HepG2 (cell line): ENCODE measurements at regions not wholly inside any gene's neighbourhood (a gene's known extent, or its start where the extent isn't known, plus 50 kb on each side); places are given as distances from the start of the nearest gene placed in this dataset.

Experiments used
- ATF6 ChIP-seq: sonication (generic); formaldehyde crosslinking; conservative IDR thresholded peaks from 2 replicates; pipeline ENCODE4 v1.4.0; 2020; ENCODE audit warnings: missing genetic modification reagents
- ATRX ChIP-seq: sonication (generic); formaldehyde crosslinking; IDR thresholded peaks from 2 replicates; pipeline ENCODE4 v1.4.0; 2020; ENCODE audit warnings: missing genetic modification reagents, borderline replicate concordance
- CBFB ChIP-seq: sonication (generic); formaldehyde crosslinking; IDR thresholded peaks from 2 replicates; pipeline ENCODE4 v1.4.0; 2020; ENCODE audit warnings: missing genetic modification reagents
- CTCF ChIP-seq: sonication (generic); formaldehyde crosslinking; IDR thresholded peaks from 2 replicates; pipeline ENCODE4 v1.5.0; 2020; ENCODE audit warnings: mild to moderate bottlenecking, missing genetic modification reagents, moderate library complexity
- EP300 ChIP-seq, 3 experiments: sonication (generic) in 1 of 3; formaldehyde crosslinking in 1 of 3; IDR thresholded peaks; 2 replicates each; pipeline versions ENCODE4 v1.5.1 to v1.6.1; 2011 to 2020; ENCODE audit warnings: low read depth in 2 of 3, low read length in 2 of 3, borderline replicate concordance in 1 of 3, improper control_type of control experiment in 1 of 3, mild to moderate bottlenecking in 1 of 3, missing genetic modification reagents in 1 of 3, moderate library complexity in 1 of 3
- IKZF4 ChIP-seq: sonication (generic); formaldehyde crosslinking; IDR thresholded peaks from 2 replicates; pipeline ENCODE4 v1.5.1; 2020; ENCODE audit warnings: borderline replicate concordance, mild to moderate bottlenecking, low read depth, missing genetic modification reagents; ENCODE audit errors: not compliant biosample characterization
- MXD4 ChIP-seq: IDR thresholded peaks from 2 replicates; pipeline ENCODE4 v1.6.1; 2016; ENCODE audit warnings: mild to moderate bottlenecking, missing biosample characterization, missing genetic modification reagents
- NCOA1 ChIP-seq: sonication (generic); formaldehyde crosslinking; IDR thresholded peaks from 2 replicates; pipeline ENCODE4 v1.9.0; 2021; ENCODE audit warnings: missing genetic modification reagents
- PAF1 ChIP-seq: IDR thresholded peaks from 2 replicates; pipeline ENCODE4 v1.6.1; 2016; ENCODE audit warnings: missing genetic modification reagents, missing compliant biosample characterization
- PHF21A ChIP-seq: sonication (generic); formaldehyde crosslinking; IDR thresholded peaks from 2 replicates; pipeline ENCODE4 v1.5.0; 2020; ENCODE audit warnings: mild to moderate bottlenecking, missing genetic modification reagents
- POGZ ChIP-seq: sonication (generic); formaldehyde crosslinking; IDR thresholded peaks from 2 replicates; pipeline ENCODE4 v1.4.0; 2020; ENCODE audit warnings: mild to moderate bottlenecking, missing genetic modification reagents
- SIX1 ChIP-seq: sonication (generic); formaldehyde crosslinking; IDR thresholded peaks from 2 replicates; pipeline ENCODE4 v1.4.0; 2020; ENCODE audit warnings: missing genetic modification reagents, borderline replicate concordance
- SOX13 ChIP-seq, 3 experiments: fragments of 450-650 bp in 1 of 3; sonication (generic) in 1 of 3; formaldehyde crosslinking in 1 of 3; IDR thresholded peaks in 2 of 3; conservative IDR thresholded peaks in 1 of 3; 2 replicates each; pipeline versions ENCODE4 v1.5.0 to v1.6.1; 2016 to 2020; ENCODE audit warnings: antibody characterized with exemption in 1 of 3, mild to moderate bottlenecking in 1 of 3, missing compliant biosample characterization in 1 of 3, missing genetic modification reagents in 1 of 3, moderate library complexity in 1 of 3
- SP5 ChIP-seq: IDR thresholded peaks from 2 replicates; pipeline ENCODE4 v1.6.1; 2016; ENCODE audit warnings: low read depth, borderline replicate concordance
- SPEN ChIP-seq: sonication (generic); formaldehyde crosslinking; IDR thresholded peaks from 2 replicates; pipeline ENCODE4 v1.5.1; 2020; ENCODE audit warnings: low read depth, mild to moderate bottlenecking, missing genetic modification reagents
- SRF ChIP-seq: IDR thresholded peaks from 2 replicates; pipeline ENCODE4 v1.6.1; 2011; ENCODE audit warnings: mild to moderate bottlenecking, low read depth, low read length, moderate library complexity
- TEAD2 ChIP-seq: sonication (generic); formaldehyde crosslinking; IDR thresholded peaks from 2 replicates; pipeline ENCODE4 v1.9.0; 2021; ENCODE audit warnings: missing genetic modification reagents
- THAP11 ChIP-seq: IDR thresholded peaks from 2 replicates; pipeline ENCODE4 v1.6.1; 2016; ENCODE audit warnings: missing biosample characterization, missing genetic modification reagents
- ZBTB38 ChIP-seq: sonication (generic); formaldehyde crosslinking; IDR thresholded peaks from 2 replicates; pipeline ENCODE4 v1.5.1; 2020; ENCODE audit warnings: mild to moderate bottlenecking, missing genetic modification reagents
- ZMAT5 ChIP-seq: sonication (generic); formaldehyde crosslinking; IDR thresholded peaks from 2 replicates; pipeline ENCODE4 v1.5.0; 2020; ENCODE audit warnings: mild to moderate bottlenecking, low read depth, missing genetic modification reagents, borderline replicate concordance
- ZNF24 ChIP-seq: fragments of 450-650 bp; IDR thresholded peaks from 2 replicates; pipeline ENCODE4 v1.6.1; 2017; ENCODE audit warnings: antibody characterized with exemption, mild to moderate bottlenecking
- ZNF33A ChIP-seq: sonication (generic); formaldehyde crosslinking; IDR thresholded peaks from 2 replicates; pipeline ENCODE4 v1.5.1; 2020; ENCODE audit warnings: missing genetic modification reagents, mild to moderate bottlenecking, moderate library complexity, borderline replicate concordance
- ZNF33B ChIP-seq: sonication (generic); formaldehyde crosslinking; IDR thresholded peaks from 2 replicates; pipeline ENCODE4 v1.5.1; 2020; ENCODE audit warnings: mild to moderate bottlenecking, missing genetic modification reagents
- ZNF34 ChIP-seq: sonication (generic); formaldehyde crosslinking; IDR thresholded peaks from 2 replicates; pipeline ENCODE4 v1.4.0; 2020; ENCODE audit warnings: mild to moderate bottlenecking, missing genetic modification reagents, borderline replicate concordance
- ZNF510 ChIP-seq: sonication (generic); formaldehyde crosslinking; IDR thresholded peaks from 2 replicates; pipeline ENCODE4 v1.4.0; 2020; ENCODE audit warnings: low read depth, mild to moderate bottlenecking, missing genetic modification reagents
- ZNF777 ChIP-seq: sonication (generic); formaldehyde crosslinking; IDR thresholded peaks from 2 replicates; pipeline ENCODE4 v1.4.0; 2020; ENCODE audit warnings: missing genetic modification reagents
- ZNF883 ChIP-seq: sonication (generic); formaldehyde crosslinking; IDR thresholded peaks from 2 replicates; pipeline ENCODE4 v1.5.1; 2020; ENCODE audit warnings: mild to moderate bottlenecking, missing genetic modification reagents; ENCODE audit errors: not compliant biosample characterization

- no peak for TF ChIP-seq CTCF
- TF ChIP-seq ZNF510, result no peak
- 0 out of 2 replicates have a peak, but pooled peaks have one; percentile 20 for TF ChIP-seq SIX1 (CRISPR knock-in tag)
- no peak for TF ChIP-seq SRF
- no peak for TF ChIP-seq CBFB
- TF ChIP-seq EP300 (IDR thresholded peaks at IDR 0.05; ENCODE audit: low read depth in 2 of 2, low read length in 2 of 2), result no peak; a peak in 1 of 4 replicates
- no peak for TF ChIP-seq EP300 (CRISPR knock-in tag; IDR thresholded peaks at IDR 0.05; ENCODE audit: borderline replicate concordance)
- no peak for TF ChIP-seq PAF1 (CRISPR knock-in tag)
- TF ChIP-seq ATF6, result no peak
- TF ChIP-seq ATRX, result no peak
- TF ChIP-seq TEAD2 (CRISPR knock-in tag), result no peak
- no peak for TF ChIP-seq ZNF24
- TF ChIP-seq IKZF4 (CRISPR knock-in tag), result no peak
- no peak for TF ChIP-seq ZNF883 (CRISPR knock-in tag)
- no peak for TF ChIP-seq ZMAT5
- TF ChIP-seq SP5, result no peak
- TF ChIP-seq ZNF33B, result no peak
- TF ChIP-seq PHF21A (CRISPR knock-in tag), result no peak
- no peak for TF ChIP-seq ZNF33A (CRISPR knock-in tag)
- TF ChIP-seq NCOA1 (CRISPR knock-in tag), result no peak
- TF ChIP-seq SOX13 (IDR thresholded peaks at IDR 0.05), result no peak
- TF ChIP-seq SOX13 (CRISPR knock-in tag; conservative IDR thresholded peaks at IDR 0.05 in 1 of 2, IDR thresholded peaks at IDR 0.05 in 1 of 2), result peak in 1 of 2 experiments; percentile 21; a peak in 1 of 4 replicates
- TF ChIP-seq ZBTB38 (CRISPR knock-in tag), result no peak
- no peak for TF ChIP-seq ZNF34 (CRISPR knock-in tag)
- peak; percentile 37; the same call in 1 of the 2 replicates for TF ChIP-seq THAP11 (CRISPR knock-in tag)
- no peak for TF ChIP-seq ZNF777
- TF ChIP-seq POGZ (CRISPR knock-in tag), result 0 out of 2 replicates have a peak, but pooled peaks have one; percentile 29
- TF ChIP-seq MXD4 (CRISPR knock-in tag), result no peak
- TF ChIP-seq SPEN (CRISPR knock-in tag), result no peak
Observed at GRCh38 chr2:8101614-8102277, 580.1 kb upstream of the ID2 start (continued).
